MM.1S (cell line): ENCODE measurements at regions not wholly inside any gene's neighbourhood (a gene's known extent, or its start where the extent isn't known, plus 50 kb on each side); places are given as distances from the start of the nearest gene placed in this dataset.

Source experiments
- DNase-seq: peaks from one replicate; pipeline ENCODE4 v3.0.0-alpha.2; 2015
- H2AFZ ChIP-seq: fragments of 300-600 bp; sonication (generic); 2 replicates; pipeline ENCODE4 v1.6.0; 2016; ENCODE audit warnings: antibody characterized with exemption, low read length
- H3F3A ChIP-seq: fragments of 300-600 bp; sonication (generic); 2 replicates; pipeline ENCODE4 v1.6.1; 2016; ENCODE audit warnings: mild to moderate bottlenecking, antibody characterized with exemption, low read length, moderate library complexity, mixed read lengths; ENCODE audit not compliant: insufficient read depth
- H3K27ac ChIP-seq: fragments of 300-600 bp; sonication (generic); 2 replicates; pipeline ENCODE4 v1.5.1; 2016; ENCODE audit warnings: mild to moderate bottlenecking, low read length
- H3K27me3 ChIP-seq: fragments of 300-600 bp; sonication (generic); replicated peaks from 2 replicates; pipeline ENCODE4 v1.6.0; 2016; ENCODE audit warnings: low read length; ENCODE audit not compliant: insufficient read depth
- H3K36me3 ChIP-seq: fragments of 300-600 bp; sonication (generic); replicated peaks from 2 replicates; pipeline ENCODE4 v1.6.1; 2016; ENCODE audit warnings: mild to moderate bottlenecking, low read length, mixed read lengths; ENCODE audit not compliant: insufficient read depth
- H3K4me1 ChIP-seq: fragments of 300-600 bp; sonication (generic); 2 replicates; pipeline ENCODE4 v1.6.1; 2016; ENCODE audit warnings: low read length, mixed read lengths
- H3K4me2 ChIP-seq: fragments of 300-600 bp; sonication (generic); 2 replicates; pipeline ENCODE4 v1.6.0; 2016; ENCODE audit warnings: low read depth, low read length
- H3K4me3 ChIP-seq: fragments of 300-600 bp; sonication (generic); 2 replicates; pipeline ENCODE4 v1.5.1; 2016; ENCODE audit warnings: low read length, mixed read lengths
- H3K79me2 ChIP-seq: fragments of 300-600 bp; sonication (generic); 2 replicates; pipeline ENCODE4 v1.6.1; 2016; ENCODE audit warnings: mixed run types, low read length, mixed read lengths
- H3K9ac ChIP-seq: fragments of 300-600 bp; sonication (generic); 2 replicates; pipeline ENCODE4 v1.6.1; 2016; ENCODE audit warnings: low read length, mixed read lengths
- H3K9me2 ChIP-seq: fragments of 300-600 bp; sonication (generic); replicated peaks from 2 replicates; pipeline ENCODE4 v1.6.1; 2016; ENCODE audit warnings: mild to moderate bottlenecking, low read length, mixed read lengths; ENCODE audit not compliant: insufficient read depth
- H3K9me3 ChIP-seq: fragments of 300-600 bp; sonication (generic); replicated peaks from 2 replicates; pipeline ENCODE4 v1.6.1; 2016; ENCODE audit warnings: mild to moderate bottlenecking, low read length, mixed read lengths; ENCODE audit not compliant: insufficient read depth
- H4K20me1 ChIP-seq: fragments of 300-600 bp; sonication (generic); 2 replicates; pipeline ENCODE4 v1.6.1; 2016; ENCODE audit warnings: mild to moderate bottlenecking, low read length, moderate library complexity, mixed read lengths; ENCODE audit not compliant: insufficient read depth
- CTCF ChIP-seq: fragments of 300-600 bp; sonication (generic); IDR thresholded peaks from 2 replicates; pipeline ENCODE4 v1.5.1; 2016; ENCODE audit warnings: antibody characterized with exemption, low read length, mixed read lengths
- EZH2 ChIP-seq: fragments of 300-600 bp; sonication (generic); optimal IDR thresholded peaks from 2 replicates; pipeline ENCODE3; 2017; ENCODE audit warnings: low read depth, mild to moderate bottlenecking, antibody characterized with exemption, low read length, mixed read lengths
- EZH2phosphoT487 ChIP-seq: fragments of 300-600 bp; sonication (generic); IDR thresholded peaks from 2 replicates; pipeline ENCODE4 v1.6.1; 2018; ENCODE audit warnings: antibody characterized with exemption, low read length

- Histone ChIP-seq H2AFZ (no peak overlapping the region), H3K27me3 (no peaks in the 10 kb centered on the region), H3K4me2 (no peak overlapping the region), H3K36me3 (no peaks in the 10 kb centered on the region), H3K79me2 (no peaks in the 10 kb centered on the region), H3K9me2 (no peaks in the 10 kb centered on the region), H3K27ac (no peak overlapping the region), H3F3A (no peaks in the 10 kb centered on the region), H3K4me1 (no peaks in the 10 kb centered on the region), H4K20me1 (no peaks in the 10 kb centered on the region), H3K9me3 (no peaks in the 10 kb centered on the region), H3K9ac (no peak overlapping the region), H3K4me3 (no peak overlapping the region)
- no peak for DNase-seq
- TF ChIP-seq EZH2phosphoT487 (no peak), CTCF (no peak), EZH2 (no peak)
Measured at GRCh38 chr5:165836046-165836445, 2330.6 kb downstream of the MAT2B start.

GRCh38 chr5:165837286-165837685 lies 2331.9 kb downstream of the MAT2B start:
- no peak overlapping the region for H3K4me3 ChIP-seq
- no peaks in the 10 kb centered on the region for H3F3A ChIP-seq

GRCh38 chr5:165844571-165844970 lies 2339.2 kb downstream of the MAT2B start:
- Histone ChIP-seq H3F3A (no peaks in the 10 kb centered on the region), H3K4me1 (no peaks in the 10 kb centered on the region), H3K9me3 (no peaks in the 10 kb centered on the region), H3K4me3 (no peak overlapping the region), H3K9ac (no peak overlapping the region), H3K79me2 (no peaks in the 10 kb centered on the region), H3K36me3 (no peaks in the 10 kb centered on the region), H3K9me2 (no peaks in the 10 kb centered on the region), H2AFZ (no peak overlapping the region), H4K20me1 (no peaks in the 10 kb centered on the region), H3K27me3 (no peaks in the 10 kb centered on the region), H3K27ac (no peak overlapping the region), H3K4me2 (no peak overlapping the region)
- DNase-seq, result no peak
- TF ChIP-seq EZH2 (no peak), CTCF (no peak), EZH2phosphoT487 (no peak)

More at GRCh38 chr5:165837286-165837685, 2331.9 kb downstream of the MAT2B start:
- no peak for TF ChIP-seq EZH2phosphoT487
- TF ChIP-seq EZH2, result no peak
- TF ChIP-seq CTCF, result no peak
- DNase-seq, result no peak
- H3K4me2 ChIP-seq, result no peak overlapping the region
- H3K9ac ChIP-seq, result no peak overlapping the region
- no peaks in the 10 kb centered on the region for H3K9me3 ChIP-seq
- no peaks in the 10 kb centered on the region for H4K20me1 ChIP-seq
- no peaks in the 10 kb centered on the region for H3K79me2 ChIP-seq
- H3K9me2 ChIP-seq, result no peaks in the 10 kb centered on the region
- no peaks in the 10 kb centered on the region for H3K27me3 ChIP-seq
- no peak overlapping the region for H3K27ac ChIP-seq
- H2AFZ ChIP-seq, result no peak overlapping the region
- H3K36me3 ChIP-seq, result no peaks in the 10 kb centered on the region
- H3K4me1 ChIP-seq, result no peaks in the 10 kb centered on the region
